Hepatocyte (in vitro differentiated cells): ENCODE measurements at regions not wholly inside any gene's neighbourhood (a gene's known extent, or its start where the extent isn't known, plus 50 kb on each side); places are given as distances from the start of the nearest gene placed in this dataset.

Experiments
- CTCF ChIP-seq: fragments of 200-600 bp; sonication (generic); IDR thresholded peaks from 2 replicates; pipeline ENCODE4 v1.5.1; 2016; ENCODE audit warnings: antibody characterized with exemption, mild to moderate bottlenecking; ENCODE audit not compliant: poor library complexity
- EZH2 ChIP-seq: fragments of 200-600 bp; sonication (generic); IDR thresholded peaks from 2 replicates; pipeline ENCODE4 v1.6.1; 2016; ENCODE audit warnings: antibody characterized with exemption, mild to moderate bottlenecking, borderline replicate concordance

- TF ChIP-seq CTCF, result no peak
- no peak for TF ChIP-seq EZH2
Observed at GRCh38 chr10:131014271-131014670, 297.2 kb downstream of the TCERG1L start.
